ENCODE measurements at regions not wholly inside any gene's neighbourhood (a gene's known extent, or its start where the extent isn't known, plus 50 kb on each side); places are given as distances from the start of the nearest gene placed in this dataset.

DNA sequence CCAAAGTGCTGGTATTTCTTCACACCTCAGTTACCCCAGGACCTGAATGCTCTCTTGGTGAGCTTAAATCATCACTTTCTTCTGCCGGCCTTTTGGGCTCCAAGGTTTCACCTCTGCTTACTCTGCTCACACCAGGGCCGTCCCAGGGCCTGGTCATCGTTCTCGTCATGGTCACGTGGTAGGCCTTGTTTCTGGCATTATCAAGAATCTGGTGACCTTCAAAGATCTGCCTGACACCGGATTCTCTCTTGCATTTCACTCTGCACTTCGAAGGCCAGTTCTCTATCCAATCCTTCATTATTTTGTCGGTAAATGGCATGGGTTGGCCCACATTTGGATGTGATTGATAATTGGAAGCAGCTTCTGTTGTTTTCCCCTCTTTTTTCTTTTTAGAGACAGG lies 80.5 kb downstream of the HRH4 start:
- intact Hi-C loops (cut with micrococcal nuclease; ENCODE audit: unreplicated experiment): loop anchor here (5.0 kb wide), 2 partner anchors 121 to 1291 kb away; no protein-coding TSS in a partner anchor

GRCh38 chr18:24543086-24543794 lies 82.8 kb downstream of the HRH4 start:
- Mint-ChIP-seq H3K36me3 (ENCODE audit: insufficient read depth, unreplicated experiment) (no peaks in the 10 kb centered on the region), H3K4me3 (ENCODE audit: low read depth, unreplicated experiment) (no peak overlapping the region), H3K27me3 (ENCODE audit: unreplicated experiment) (peaks cover 59% of the 10 kb centered on the region), H3K9me3 (ENCODE audit: low read depth, unreplicated experiment) (no peaks in the 10 kb centered on the region), H3K4me1 (ENCODE audit: low read depth, unreplicated experiment) (no peaks in the 10 kb centered on the region), H3K27ac (ENCODE audit: unreplicated experiment) (no peak overlapping the region)
- intact Hi-C loops (cut with micrococcal nuclease; ENCODE audit: unreplicated experiment): loop anchor here (5.0 kb wide), 2 partner anchors 119 to 1289 kb away; no protein-coding TSS in a partner anchor
- TF ChIP-seq, protein P1, sequence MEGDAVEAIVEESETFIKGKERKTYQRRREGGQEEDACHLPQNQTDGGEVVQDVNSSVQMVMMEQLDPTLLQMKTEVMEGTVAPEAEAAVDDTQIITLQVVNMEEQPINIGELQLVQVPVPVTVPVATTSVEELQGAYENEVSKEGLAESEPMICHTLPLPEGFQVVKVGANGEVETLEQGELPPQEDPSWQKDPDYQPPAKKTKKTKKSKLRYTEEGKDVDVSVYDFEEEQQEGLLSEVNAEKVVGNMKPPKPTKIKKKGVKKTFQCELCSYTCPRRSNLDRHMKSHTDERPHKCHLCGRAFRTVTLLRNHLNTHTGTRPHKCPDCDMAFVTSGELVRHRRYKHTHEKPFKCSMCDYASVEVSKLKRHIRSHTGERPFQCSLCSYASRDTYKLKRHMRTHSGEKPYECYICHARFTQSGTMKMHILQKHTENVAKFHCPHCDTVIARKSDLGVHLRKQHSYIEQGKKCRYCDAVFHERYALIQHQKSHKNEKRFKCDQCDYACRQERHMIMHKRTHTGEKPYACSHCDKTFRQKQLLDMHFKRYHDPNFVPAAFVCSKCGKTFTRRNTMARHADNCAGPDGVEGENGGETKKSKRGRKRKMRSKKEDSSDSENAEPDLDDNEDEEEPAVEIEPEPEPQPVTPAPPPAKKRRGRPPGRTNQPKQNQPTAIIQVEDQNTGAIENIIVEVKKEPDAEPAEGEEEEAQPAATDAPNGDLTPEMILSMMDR (IDR thresholded peaks at IDR 0.05; ENCODE audit: unreplicated experiment): no peak
- BruUV-seq (replicated peaks): no TSS peak
- CTCF ChIA-PET: interaction anchor here (0.7 to 1.8 kb wide), 5 partner anchors 54 to 1486 kb away, joined by 3 to 14 read pairs (median 4); no protein-coding TSS in a partner anchor
- DNase-seq: no peak

More for the DNA sequence above, 80.5 kb downstream of the HRH4 start:
- no peaks in the 10 kb centered on the region for H3K4me1 Mint-ChIP-seq (ENCODE audit: low read depth, unreplicated experiment)
- no peaks in the 10 kb centered on the region for H3K36me3 Mint-ChIP-seq (ENCODE audit: insufficient read depth, unreplicated experiment)
- TF ChIP-seq, protein P1 (IDR thresholded peaks at IDR 0.05; ENCODE audit: unreplicated experiment): no peak
- BruUV-seq (replicated peaks): no TSS peak
- no peaks in the 10 kb centered on the region for H3K9me3 Mint-ChIP-seq (ENCODE audit: low read depth, unreplicated experiment)
- no peak overlapping the region for H3K4me3 Mint-ChIP-seq (ENCODE audit: low read depth, unreplicated experiment)
- no peak for DNase-seq
- H3K27ac Mint-ChIP-seq (ENCODE audit: unreplicated experiment): no peak overlapping the region
- CTCF ChIA-PET: interaction anchor here (1.0 kb wide), 1 partner anchor 53 kb away, joined by 3 read pairs; no protein-coding TSS in a partner anchor
- peaks cover 65% of the 10 kb centered on the region for H3K27me3 Mint-ChIP-seq (ENCODE audit: unreplicated experiment)

DNA sequence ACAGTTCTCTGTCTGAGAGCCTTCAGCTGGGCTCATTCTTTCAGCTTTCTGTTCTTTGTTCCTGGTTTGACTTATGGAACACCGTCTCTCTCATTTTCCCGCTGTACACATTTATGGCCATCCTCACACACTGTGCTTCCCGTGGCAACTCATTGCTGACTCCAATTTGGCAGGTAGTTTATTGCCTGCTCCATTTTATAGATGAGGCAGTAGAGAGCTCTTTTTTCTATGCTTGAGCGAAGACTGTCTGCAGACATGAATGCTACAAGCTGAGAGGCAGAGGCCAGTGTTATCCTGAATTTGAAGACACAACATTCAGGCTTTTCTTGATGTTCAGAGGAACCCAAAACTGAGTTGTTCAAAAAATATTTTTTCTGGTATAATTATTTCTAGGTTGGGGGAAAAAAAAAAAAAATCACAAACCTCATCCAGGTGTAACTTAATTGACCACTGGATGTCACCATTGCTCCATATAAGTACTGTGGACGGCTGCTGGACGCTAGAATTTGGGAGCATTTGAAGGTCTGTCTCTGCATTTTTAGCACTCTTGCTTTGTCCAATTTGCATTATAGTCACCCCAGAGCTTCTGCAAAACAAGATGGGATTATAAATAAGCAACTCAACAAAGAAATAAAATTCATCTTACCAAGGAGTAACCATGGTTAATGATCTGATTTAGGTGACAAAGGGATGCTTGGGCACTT lies 83.5 kb downstream of the HRH4 start:
- TF ChIP-seq, protein P1 (IDR thresholded peaks at IDR 0.05; ENCODE audit: unreplicated experiment): peak; percentile 42
- Mint-ChIP-seq H3K9me3 (ENCODE audit: low read depth, unreplicated experiment) (no peaks in the 10 kb centered on the region), H3K27ac (ENCODE audit: unreplicated experiment) (no peak overlapping the region), H3K4me1 (ENCODE audit: low read depth, unreplicated experiment) (no peaks in the 10 kb centered on the region), H3K27me3 (ENCODE audit: unreplicated experiment) (peaks cover 52% of the 10 kb centered on the region), H3K36me3 (ENCODE audit: insufficient read depth, unreplicated experiment) (no peaks in the 10 kb centered on the region), H3K4me3 (ENCODE audit: low read depth, unreplicated experiment) (no peak overlapping the region)
- intact Hi-C loops (cut with micrococcal nuclease; ENCODE audit: unreplicated experiment): loop anchor here (1.0 to 5.0 kb wide), 3 partner anchors 118 to 1288 kb away; no protein-coding TSS in a partner anchor
- CTCF ChIA-PET: interaction anchor here (0.6 to 1.8 kb wide), 6 partner anchors 55 to 1487 kb away, joined by 3 to 14 read pairs (median 5); no protein-coding TSS in a partner anchor
- DNase-seq: peak; percentile 35
- BruUV-seq (replicated peaks): no TSS peak

DNA sequence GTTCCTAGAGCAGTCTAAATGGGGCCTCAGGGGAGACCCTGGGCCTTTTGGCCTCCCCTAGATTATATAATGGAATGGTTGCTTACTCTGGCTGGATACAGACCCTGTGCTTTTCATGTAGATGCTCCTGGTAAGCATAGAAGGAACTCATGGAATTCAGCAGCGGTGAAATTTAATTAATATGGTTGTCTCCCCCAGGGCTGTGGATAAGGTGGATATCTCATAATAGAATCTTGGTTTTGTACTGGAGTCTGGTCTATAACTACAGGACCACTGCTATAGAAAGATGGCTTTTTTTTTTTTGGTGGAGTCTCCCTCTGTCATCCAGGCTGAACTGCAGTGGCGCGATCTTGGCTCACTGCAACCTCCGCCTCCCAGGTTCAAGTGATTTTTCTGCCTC lies 84.5 kb downstream of the HRH4 start:
- intact Hi-C loops (cut with micrococcal nuclease; ENCODE audit: unreplicated experiment): loop anchor here (1.0 to 5.0 kb wide), 3 partner anchors 117 to 1287 kb away; no protein-coding TSS in a partner anchor

More for the DNA sequence above, 84.5 kb downstream of the HRH4 start:
- no peaks in the 10 kb centered on the region for H3K36me3 Mint-ChIP-seq (ENCODE audit: insufficient read depth, unreplicated experiment)
- peaks cover 42% of the 10 kb centered on the region for H3K27me3 Mint-ChIP-seq (ENCODE audit: unreplicated experiment)
- CTCF ChIA-PET: interaction anchor here (0.7 kb wide), 1 partner anchor 68 kb away, joined by 3 read pairs; no protein-coding TSS in a partner anchor
- DNase-seq: no peak
- H3K4me3 Mint-ChIP-seq (ENCODE audit: low read depth, unreplicated experiment): no peak overlapping the region
- no peaks in the 10 kb centered on the region for H3K9me3 Mint-ChIP-seq (ENCODE audit: low read depth, unreplicated experiment)
- H3K27ac Mint-ChIP-seq (ENCODE audit: unreplicated experiment): no peak overlapping the region
- TF ChIP-seq, protein P1 (IDR thresholded peaks at IDR 0.05; ENCODE audit: unreplicated experiment): no peak
- no TSS peak for BruUV-seq (replicated peaks)
- H3K4me1 Mint-ChIP-seq (ENCODE audit: low read depth, unreplicated experiment): no peaks in the 10 kb centered on the region
